ENCODE measurements at regions not wholly inside any gene's neighbourhood (a gene's known extent, or its start where the extent isn't known, plus 50 kb on each side); places are given as distances from the start of the nearest gene placed in this dataset.

DNA sequence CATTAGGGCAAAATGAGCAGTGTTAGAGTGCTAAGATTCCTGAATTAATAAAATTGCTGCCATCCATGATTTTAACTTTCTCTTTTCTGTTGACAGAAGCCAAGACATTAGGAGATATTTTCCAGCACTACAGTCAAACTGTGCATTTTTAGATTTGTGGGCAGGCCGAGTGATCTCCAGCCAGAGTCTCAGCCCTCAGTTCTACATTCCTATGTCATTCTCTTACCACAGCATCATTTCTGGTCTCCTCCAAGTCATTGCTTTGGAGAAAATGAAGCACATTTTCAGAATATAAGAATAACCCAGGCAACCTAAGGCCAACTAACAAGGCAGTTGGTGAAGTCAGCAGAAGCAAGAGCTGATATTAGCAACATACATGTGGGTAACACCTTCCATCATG lies 74.6 kb upstream of the NUDT7 start:
- WGBS, 2 experiments (ENCODE audit: extremely low coverage in 1 of 2, insufficient coverage in 1 of 2, insufficient read length in 1 of 2, insufficient replicate concordance in 2 of 2, low coverage in 1 of 2, low lambda C conversion rate in 2 of 2, missing lambda C conversion rate in 1 of 2): 86% methylated on average over 1 of the region's 1 CpG; no CpG with 5 or more reads in 1 of the 2 experiments
- H3K4ac ChIP-seq (replicated peaks; ENCODE audit: insufficient read length, low read depth, low read length): no peak overlapping the region
- H3K27ac ChIP-seq (ENCODE audit: low read depth, low read length): no peak overlapping the region
- H4K20me1 ChIP-seq (replicated peaks in 1 of 2; ENCODE audit: control insufficient read depth in 1 of 2, insufficient read depth in 2 of 2, low read length in 2 of 2): no peaks in the 10 kb centered on the region
- no peaks in the 10 kb centered on the region for H3K23me2 ChIP-seq (ENCODE audit: low read depth, low read length)
- no peak overlapping the region for H3K4me3 ChIP-seq (ENCODE audit: extremely low read depth in 1 of 4, insufficient read depth in 2 of 4, low read depth in 3 of 4, low read length in 4 of 4)
- no peaks in the 10 kb centered on the region for H3K36me3 ChIP-seq (ENCODE audit: control insufficient read depth in 2 of 4, insufficient read depth in 4 of 4, low read length in 3 of 4)
- no peak overlapping the region for H2BK120ac ChIP-seq (replicated peaks; ENCODE audit: low read depth, low read length)
- no peaks in the 10 kb centered on the region for H3K9me3 ChIP-seq (ENCODE audit: insufficient read depth in 2 of 2, low read depth in 1 of 2, low read length in 1 of 2)
- H2BK20ac ChIP-seq (ENCODE audit: low read length): no peak overlapping the region
- H2AFZ ChIP-seq (ENCODE audit: low read length): no peak overlapping the region
- H2BK5ac ChIP-seq (ENCODE audit: low read depth, low read length): no peak overlapping the region
- H3K18ac ChIP-seq (ENCODE audit: extremely low read depth, low read length): no peak overlapping the region
- no peak overlapping the region for H2AK5ac ChIP-seq (ENCODE audit: low read depth, low read length)
- no peaks in the 10 kb centered on the region for H3K79me1 ChIP-seq (ENCODE audit: low read depth, low read length)
- no peaks in the 10 kb centered on the region; a peak in 1 of 7 replicates for H3K27me3 ChIP-seq (replicated peaks in 1 of 4; ENCODE audit: control insufficient read depth in 3 of 4, extremely low read depth in 1 of 4, insufficient read depth in 3 of 4, low read length in 3 of 4)
- H3K79me2 ChIP-seq (ENCODE audit: control insufficient read depth in 1 of 2, insufficient read depth in 2 of 2, low read length in 2 of 2): no peaks in the 10 kb centered on the region
- no peaks in the 10 kb centered on the region for H3K4me1 ChIP-seq (replicated peaks in 1 of 4; ENCODE audit: control insufficient read depth in 3 of 4, insufficient read depth in 4 of 4, low read length in 3 of 4)
- CTCF ChIA-PET (ENCODE audit: partially characterized antibody): interaction anchor here (0.7 to 1.7 kb wide), 2 partner anchors 10 to 12 kb away, joined by 3 to 5 read pairs; no protein-coding TSS in a partner anchor
- FAIRE-seq (no peak), DNase-seq (ENCODE audit: low read depth in 1 of 2, low spot score in 2 of 2) (no peak)
- no peak overlapping the region for H3K56ac ChIP-seq (replicated peaks; ENCODE audit: insufficient read length, low read depth, low read length)
- TF ChIP-seq JUND (IDR thresholded peaks at IDR 0.05; ENCODE audit: low read length) (no peak), GABPA (IDR thresholded peaks at IDR 0.05; ENCODE audit: borderline replicate concordance, insufficient read depth, low read length) (no peak), BCL11A (IDR thresholded peaks at IDR 0.05; ENCODE audit: low read depth in 2 of 2, low read length in 2 of 2) (no peak), CTBP2 (IDR thresholded peaks at IDR 0.05; ENCODE audit: borderline replicate concordance, insufficient read depth, insufficient read length, low read length) (no peak), CBX8 (IDR thresholded peaks at IDR 0.05; ENCODE audit: borderline replicate concordance, low read depth, low read length) (no peak), MAFK (IDR thresholded peaks at IDR 0.05; ENCODE audit: low read depth, low read length) (no peak), SAP30 (IDR thresholded peaks at IDR 0.05; ENCODE audit: insufficient read depth, insufficient replicate concordance, low read length) (no peak), HDAC2 (IDR thresholded peaks at IDR 0.05; ENCODE audit: borderline replicate concordance in 1 of 2, low read depth in 2 of 2, low read length in 2 of 2) (no peak), NRF1 (IDR thresholded peaks at IDR 0.05; ENCODE audit: low read depth, low read length) (no peak)
- TF ChIP-seq, protein P1, sequence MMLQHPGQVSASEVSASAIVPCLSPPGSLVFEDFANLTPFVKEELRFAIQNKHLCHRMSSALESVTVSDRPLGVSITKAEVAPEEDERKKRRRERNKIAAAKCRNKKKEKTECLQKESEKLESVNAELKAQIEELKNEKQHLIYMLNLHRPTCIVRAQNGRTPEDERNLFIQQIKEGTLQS (IDR thresholded peaks at IDR 0.05; ENCODE audit: insufficient read depth, low read depth, low read length): no peak
- TF ChIP-seq, protein P2, sequence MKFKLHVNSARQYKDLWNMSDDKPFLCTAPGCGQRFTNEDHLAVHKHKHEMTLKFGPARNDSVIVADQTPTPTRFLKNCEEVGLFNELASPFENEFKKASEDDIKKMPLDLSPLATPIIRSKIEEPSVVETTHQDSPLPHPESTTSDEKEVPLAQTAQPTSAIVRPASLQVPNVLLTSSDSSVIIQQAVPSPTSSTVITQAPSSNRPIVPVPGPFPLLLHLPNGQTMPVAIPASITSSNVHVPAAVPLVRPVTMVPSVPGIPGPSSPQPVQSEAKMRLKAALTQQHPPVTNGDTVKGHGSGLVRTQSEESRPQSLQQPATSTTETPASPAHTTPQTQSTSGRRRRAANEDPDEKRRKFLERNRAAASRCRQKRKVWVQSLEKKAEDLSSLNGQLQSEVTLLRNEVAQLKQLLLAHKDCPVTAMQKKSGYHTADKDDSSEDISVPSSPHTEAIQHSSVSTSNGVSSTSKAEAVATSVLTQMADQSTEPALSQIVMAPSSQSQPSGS (IDR thresholded peaks at IDR 0.05; ENCODE audit: low read length): no peak
- H2BK15ac ChIP-seq (ENCODE audit: low read length): no peak overlapping the region
- H4K91ac ChIP-seq (replicated peaks; ENCODE audit: insufficient read length, low read length): no peak overlapping the region
- no peak overlapping the region for H4K8ac ChIP-seq (ENCODE audit: extremely low read depth, insufficient read depth, low read length)
- no peak overlapping the region for H3K9ac ChIP-seq (replicated peaks in 1 of 4; ENCODE audit: extremely low read depth in 1 of 4, low read depth in 3 of 4, low read length in 3 of 4)
- no peak overlapping the region for H3K14ac ChIP-seq (ENCODE audit: insufficient read length)
- H3K4me2 ChIP-seq (ENCODE audit: insufficient read depth in 1 of 2, low read depth in 2 of 2, low read length in 2 of 2): no peak overlapping the region
- H3K23ac ChIP-seq (ENCODE audit: insufficient read length): no peak overlapping the region
- POLR2A ChIA-PET (ENCODE audit: partially characterized antibody): no interaction called here
- H4K5ac ChIP-seq (ENCODE audit: insufficient read length, low read depth, low read length): no peak overlapping the region
- H2BK12ac ChIP-seq (ENCODE audit: low read depth, low read length): no peak overlapping the region

Measured in H1 (cell line).